ENCODE measurements at regions not wholly inside any gene's neighbourhood (a gene's known extent, or its start where the extent isn't known, plus 50 kb on each side); places are given as distances from the start of the nearest gene placed in this dataset.

DNA sequence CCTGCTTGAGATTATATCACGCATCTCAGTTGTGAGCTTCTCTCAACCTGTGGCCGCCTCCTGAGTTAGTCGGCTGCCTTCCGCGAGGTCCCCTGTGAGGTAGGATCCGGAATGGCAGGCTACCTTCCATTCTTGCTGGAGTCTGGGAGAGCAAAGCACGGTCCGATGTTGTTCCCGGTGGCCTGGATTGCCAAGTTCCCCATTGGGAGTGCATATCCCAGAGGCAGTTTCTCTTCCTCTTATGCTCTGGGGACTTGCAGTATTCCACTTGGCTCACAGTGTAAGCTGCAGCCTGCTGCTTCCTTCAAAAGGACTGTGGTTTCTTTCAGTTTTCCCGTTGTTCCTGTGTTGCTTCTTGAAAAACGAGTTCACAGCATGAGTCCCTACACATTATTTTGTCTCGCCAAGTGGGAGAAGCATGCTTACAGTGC lies 225.4 kb upstream of the ZWINT start:
- no peak for TF ChIP-seq TAF1 (IDR thresholded peaks at IDR 0.05; ENCODE audit: borderline replicate concordance, insufficient read depth, low read length)
- no peak for TF ChIP-seq POLR2AphosphoS5 (IDR thresholded peaks at IDR 0.05; ENCODE audit: low read depth, low read length)
- TF ChIP-seq SIN3A (IDR thresholded peaks at IDR 0.05; ENCODE audit: borderline replicate concordance, insufficient read depth, low read length), result no peak
- TF ChIP-seq, protein P1, sequence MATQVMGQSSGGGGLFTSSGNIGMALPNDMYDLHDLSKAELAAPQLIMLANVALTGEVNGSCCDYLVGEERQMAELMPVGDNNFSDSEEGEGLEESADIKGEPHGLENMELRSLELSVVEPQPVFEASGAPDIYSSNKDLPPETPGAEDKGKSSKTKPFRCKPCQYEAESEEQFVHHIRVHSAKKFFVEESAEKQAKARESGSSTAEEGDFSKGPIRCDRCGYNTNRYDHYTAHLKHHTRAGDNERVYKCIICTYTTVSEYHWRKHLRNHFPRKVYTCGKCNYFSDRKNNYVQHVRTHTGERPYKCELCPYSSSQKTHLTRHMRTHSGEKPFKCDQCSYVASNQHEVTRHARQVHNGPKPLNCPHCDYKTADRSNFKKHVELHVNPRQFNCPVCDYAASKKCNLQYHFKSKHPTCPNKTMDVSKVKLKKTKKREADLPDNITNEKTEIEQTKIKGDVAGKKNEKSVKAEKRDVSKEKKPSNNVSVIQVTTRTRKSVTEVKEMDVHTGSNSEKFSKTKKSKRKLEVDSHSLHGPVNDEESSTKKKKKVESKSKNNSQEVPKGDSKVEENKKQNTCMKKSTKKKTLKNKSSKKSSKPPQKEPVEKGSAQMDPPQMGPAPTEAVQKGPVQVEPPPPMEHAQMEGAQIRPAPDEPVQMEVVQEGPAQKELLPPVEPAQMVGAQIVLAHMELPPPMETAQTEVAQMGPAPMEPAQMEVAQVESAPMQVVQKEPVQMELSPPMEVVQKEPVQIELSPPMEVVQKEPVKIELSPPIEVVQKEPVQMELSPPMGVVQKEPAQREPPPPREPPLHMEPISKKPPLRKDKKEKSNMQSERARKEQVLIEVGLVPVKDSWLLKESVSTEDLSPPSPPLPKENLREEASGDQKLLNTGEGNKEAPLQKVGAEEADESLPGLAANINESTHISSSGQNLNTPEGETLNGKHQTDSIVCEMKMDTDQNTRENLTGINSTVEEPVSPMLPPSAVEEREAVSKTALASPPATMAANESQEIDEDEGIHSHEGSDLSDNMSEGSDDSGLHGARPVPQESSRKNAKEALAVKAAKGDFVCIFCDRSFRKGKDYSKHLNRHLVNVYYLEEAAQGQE (IDR thresholded peaks at IDR 0.05; ENCODE audit: insufficient read depth in 1 of 2, low read depth in 2 of 2, low read length in 2 of 2), result no peak
- no peak for TF ChIP-seq FOXP2 (optimal IDR thresholded peaks at IDR 0.05; ENCODE audit: borderline replicate concordance, extremely low read depth, extremely low read length, insufficient read depth)

All from PFSK-1 (cell line).